GM21576 (cell line): ENCODE measurements at regions not wholly inside any gene's neighbourhood (a gene's known extent, or its start where the extent isn't known, plus 50 kb on each side); places are given as distances from the start of the nearest gene placed in this dataset.

Experiments used
- ATAC-seq: cut with Tn5 transposase; IDR thresholded peaks from one replicate; pipeline ENCODE4 v1.9.1; 2021; ENCODE audit warnings: mild to moderate bottlenecking, moderate library complexity; ENCODE audit not compliant: unreplicated experiment

DNA sequence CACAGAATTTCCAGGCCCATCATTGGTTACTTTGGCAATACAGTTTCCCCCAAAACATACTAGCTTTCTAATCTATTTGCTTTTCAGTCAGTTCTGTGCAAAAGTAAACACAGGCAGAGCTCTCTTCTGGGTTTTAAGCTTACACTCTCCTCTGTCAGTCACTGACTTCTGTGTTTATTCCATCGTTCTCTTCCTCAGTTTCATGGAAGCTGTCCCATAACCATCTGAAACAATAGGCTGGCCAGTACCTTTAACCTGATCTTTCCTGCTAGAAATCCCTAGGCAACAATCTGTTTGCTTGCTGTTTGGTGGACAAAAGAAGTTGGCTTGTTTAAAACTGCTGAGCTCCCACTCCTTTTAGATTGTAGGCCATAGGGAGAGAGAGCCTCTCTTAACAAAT lies 431.5 kb downstream of the HACE1 start:
- ATAC-seq: no peak

- ATAC-seq: no peak
Observed at GRCh38 chr6:104423691-104424090, 436.0 kb downstream of the HACE1 start.

- ATAC-seq: no peak
Observed at GRCh38 chr6:104421650-104422049, 438.1 kb downstream of the HACE1 start.

GRCh38 chr6:104418839-104419238 lies 440.9 kb downstream of the HACE1 start:
- no peak for ATAC-seq

GRCh38 chr6:104418125-104418524 lies 441.6 kb downstream of the HACE1 start:
- ATAC-seq: no peak

DNA sequence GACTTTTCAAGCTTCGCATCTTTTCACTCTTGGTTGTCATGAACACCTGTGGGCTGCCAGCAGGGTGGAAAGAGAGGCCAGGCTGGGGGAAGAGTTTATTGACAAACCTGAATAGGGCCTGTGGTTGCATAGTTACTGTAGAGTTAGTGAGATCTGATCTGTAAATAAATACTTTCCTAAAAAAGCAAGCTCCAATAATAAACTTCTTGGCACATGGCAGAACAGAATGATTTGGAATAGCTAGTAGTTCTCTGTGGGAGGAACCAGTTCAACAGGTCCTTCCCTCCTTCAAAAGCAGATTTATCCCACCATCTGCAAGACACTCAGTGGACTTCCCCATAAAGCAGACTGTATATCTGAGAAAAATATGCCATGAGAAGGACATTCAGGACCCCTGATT lies 445.0 kb downstream of the HACE1 start:
- ATAC-seq: no peak

- ATAC-seq: no peak
Observed at GRCh38 chr6:104413767-104414166, 446.0 kb downstream of the HACE1 start.

DNA sequence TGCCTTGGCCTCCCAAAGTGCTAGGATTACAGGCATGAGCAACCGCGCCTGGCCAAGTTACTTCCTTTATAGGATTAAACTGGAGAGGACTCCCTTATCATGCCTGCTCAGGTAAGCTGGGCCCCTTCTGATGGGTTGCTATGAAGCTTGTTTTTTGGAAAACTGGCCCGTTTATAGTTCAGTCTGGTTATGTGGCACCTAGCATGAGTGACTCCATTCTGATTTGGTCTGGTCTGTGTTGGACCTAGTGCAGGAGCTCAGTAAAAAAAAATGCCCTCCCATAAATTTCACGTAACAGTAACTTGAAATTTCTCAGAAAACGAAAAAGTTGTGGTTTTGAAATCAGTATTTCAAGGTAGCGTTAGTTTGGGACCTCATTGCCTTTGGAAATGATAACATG lies 448.4 kb downstream of the HACE1 start:
- no peak for ATAC-seq

GRCh38 chr6:104409913-104410312 lies 449.8 kb downstream of the HACE1 start:
- no peak for ATAC-seq

- ATAC-seq: no peak
Observed at GRCh38 chr6:104407957-104408356, 451.8 kb downstream of the HACE1 start.

GRCh38 chr6:104404377-104404776 lies 455.3 kb downstream of the HACE1 start:
- no peak for ATAC-seq

GRCh38 chr6:104402572-104402971 lies 457.1 kb downstream of the HACE1 start:
- no peak for ATAC-seq

DNA sequence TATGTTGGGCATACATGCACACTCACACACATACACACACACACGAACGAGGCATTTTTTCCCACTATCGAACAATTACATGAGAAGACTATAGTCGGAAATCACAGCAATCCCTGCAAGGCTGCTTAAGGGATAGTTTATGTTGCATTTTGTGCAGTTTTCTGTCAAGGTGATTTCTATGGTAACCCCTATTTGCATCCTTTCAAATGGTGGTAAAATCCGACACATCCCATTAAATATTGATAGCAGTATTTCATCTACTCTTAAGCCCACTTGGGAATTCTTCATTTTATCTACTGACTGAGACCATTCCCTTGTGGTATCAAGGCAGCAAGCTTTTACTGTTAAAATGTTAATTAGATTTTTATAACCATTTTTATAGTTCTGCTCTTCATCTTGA lies 457.8 kb downstream of the HACE1 start:
- ATAC-seq: no peak

DNA sequence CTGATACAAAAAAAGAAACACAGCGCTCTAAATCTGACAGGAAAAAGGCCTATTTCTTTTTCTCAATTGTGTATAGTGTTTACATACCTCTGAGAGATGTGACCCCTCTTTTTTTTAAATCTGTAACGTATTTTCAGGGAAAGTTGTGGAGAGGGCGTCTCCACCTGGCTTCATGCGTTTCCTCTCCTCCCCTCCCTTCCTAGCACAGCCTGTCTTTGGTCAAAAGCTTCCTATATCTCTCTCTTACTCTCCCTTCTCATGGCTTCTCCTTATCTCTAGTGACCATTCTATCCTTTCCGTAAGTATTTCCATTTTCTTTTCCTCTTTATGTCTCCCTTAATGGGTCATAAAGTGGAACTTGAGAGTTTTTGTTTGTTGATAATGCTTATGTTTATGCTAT lies 458.9 kb downstream of the HACE1 start:
- ATAC-seq: no peak

- no peak for ATAC-seq
Observed at GRCh38 chr6:104396077-104396476, 463.6 kb downstream of the HACE1 start.

GRCh38 chr6:104381907-104382306 lies 477.8 kb downstream of the HACE1 start:
- ATAC-seq: no peak

DNA sequence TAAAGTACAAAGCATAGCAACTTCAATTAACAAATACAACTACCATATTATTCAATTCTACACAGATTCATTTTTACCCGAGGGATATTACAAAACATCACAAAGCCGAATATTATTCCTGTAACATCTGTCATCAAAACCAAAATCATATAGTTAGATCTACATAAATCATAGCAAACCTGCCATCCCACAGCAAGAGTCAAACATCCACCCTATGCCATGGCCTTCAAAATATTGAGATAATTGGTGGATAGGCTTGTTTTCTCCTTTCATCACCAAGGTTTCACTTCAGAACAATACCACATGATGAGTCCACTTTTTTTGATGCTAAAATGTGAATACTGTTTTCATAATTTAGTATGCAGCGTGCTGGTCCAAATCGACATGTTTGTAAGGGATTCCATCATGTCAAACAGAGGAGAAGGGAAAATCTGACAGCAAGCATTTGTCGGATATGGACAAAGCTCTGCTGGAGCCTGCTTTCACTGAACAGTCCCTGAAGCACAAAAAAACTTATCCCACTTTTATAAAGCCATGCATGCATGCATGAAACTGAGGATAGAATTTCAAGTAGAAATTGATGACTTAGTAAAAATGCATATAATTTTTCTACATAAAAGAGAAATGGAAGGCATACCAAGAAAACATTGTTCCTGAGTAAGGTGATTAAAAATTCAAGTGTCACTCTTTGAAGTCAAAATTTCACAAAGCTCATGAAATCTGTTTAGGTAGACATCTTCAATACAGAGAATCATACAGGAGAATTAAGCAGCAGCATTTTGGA lies 494.1 kb downstream of the HACE1 start:
- no peak for ATAC-seq

DNA sequence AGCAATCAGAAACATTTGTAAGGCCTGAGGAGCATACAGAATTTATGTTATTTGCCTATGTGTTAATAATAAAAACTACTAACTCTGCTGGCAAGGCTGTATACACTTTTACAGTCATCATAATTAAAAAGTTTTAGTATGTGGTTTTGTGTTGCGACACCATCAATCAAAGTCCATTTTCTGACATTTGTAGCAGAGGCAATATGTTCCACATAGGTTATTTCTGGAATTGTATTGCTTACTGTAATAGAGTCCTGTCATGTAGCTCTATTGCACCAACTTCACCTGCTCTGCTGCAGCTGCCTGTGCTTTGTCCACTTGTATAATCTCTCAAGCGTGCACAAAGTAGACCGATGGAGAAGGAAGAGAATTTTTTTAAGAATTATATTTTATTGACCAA lies 501.8 kb downstream of the HACE1 start:
- no peak for ATAC-seq

- ATAC-seq: no peak
Observed at GRCh38 chr6:104356197-104356596, 503.5 kb downstream of the HACE1 start.

DNA sequence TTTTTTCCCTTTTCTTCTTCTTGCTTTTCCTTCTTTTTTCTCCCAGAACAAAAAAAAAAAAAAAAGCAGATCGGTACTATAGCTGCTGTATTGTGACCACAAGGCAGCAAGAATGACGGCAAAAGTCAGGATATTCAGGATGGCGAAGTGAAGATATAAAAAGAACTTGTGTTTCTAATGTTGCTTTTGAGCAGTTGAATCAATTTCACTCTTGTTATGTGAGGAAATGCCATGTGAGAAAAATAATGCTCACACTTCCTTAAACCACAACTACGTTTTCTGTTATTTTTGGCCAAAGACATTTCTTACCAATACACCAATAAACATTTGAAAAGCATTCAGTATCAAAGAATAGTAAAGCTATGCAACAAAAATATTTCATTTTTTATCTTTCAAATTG lies 510.5 kb downstream of the HACE1 start:
- no peak for ATAC-seq

- ATAC-seq: no peak
Observed at GRCh38 chr6:104344223-104344622, 515.5 kb downstream of the HACE1 start.

DNA sequence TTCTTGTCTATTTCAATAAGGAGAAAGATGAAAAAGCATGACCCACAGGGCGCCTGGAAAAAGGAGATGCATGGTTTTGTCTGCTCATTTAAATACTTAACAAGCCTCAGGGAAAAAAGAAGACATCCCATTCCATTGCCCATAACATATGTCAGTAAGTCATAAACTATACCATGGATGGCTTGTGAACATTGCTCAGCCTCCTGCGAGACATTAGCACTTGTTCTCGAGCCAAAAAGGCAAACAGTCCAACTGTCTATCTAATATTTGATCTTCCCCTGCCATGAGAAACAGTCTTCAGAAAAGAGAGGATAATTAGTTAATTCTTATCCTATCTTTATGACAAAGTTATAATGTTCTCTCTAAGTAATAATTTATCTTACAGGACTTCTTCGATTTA lies 527.4 kb downstream of the HACE1 start:
- no peak for ATAC-seq
